PC-9 (cell line): ENCODE measurements at regions not wholly inside any gene's neighbourhood (a gene's known extent, or its start where the extent isn't known, plus 50 kb on each side); places are given as distances from the start of the nearest gene placed in this dataset.

ENCODE experiments used
- CTCF ChIP-seq: fragments of 200-600 bp; sonication (generic); conservative IDR thresholded peaks from 2 replicates; pipeline ENCODE4 v1.6.1; 2017; ENCODE audit warnings: mixed run types, antibody characterized with exemption, mild to moderate bottlenecking, moderate library complexity
- EZH2 ChIP-seq: fragments of 200-600 bp; sonication (generic); IDR thresholded peaks from 2 replicates; pipeline ENCODE4 v1.8.0; 2017; ENCODE audit warnings: antibody characterized with exemption, low read depth

DNA sequence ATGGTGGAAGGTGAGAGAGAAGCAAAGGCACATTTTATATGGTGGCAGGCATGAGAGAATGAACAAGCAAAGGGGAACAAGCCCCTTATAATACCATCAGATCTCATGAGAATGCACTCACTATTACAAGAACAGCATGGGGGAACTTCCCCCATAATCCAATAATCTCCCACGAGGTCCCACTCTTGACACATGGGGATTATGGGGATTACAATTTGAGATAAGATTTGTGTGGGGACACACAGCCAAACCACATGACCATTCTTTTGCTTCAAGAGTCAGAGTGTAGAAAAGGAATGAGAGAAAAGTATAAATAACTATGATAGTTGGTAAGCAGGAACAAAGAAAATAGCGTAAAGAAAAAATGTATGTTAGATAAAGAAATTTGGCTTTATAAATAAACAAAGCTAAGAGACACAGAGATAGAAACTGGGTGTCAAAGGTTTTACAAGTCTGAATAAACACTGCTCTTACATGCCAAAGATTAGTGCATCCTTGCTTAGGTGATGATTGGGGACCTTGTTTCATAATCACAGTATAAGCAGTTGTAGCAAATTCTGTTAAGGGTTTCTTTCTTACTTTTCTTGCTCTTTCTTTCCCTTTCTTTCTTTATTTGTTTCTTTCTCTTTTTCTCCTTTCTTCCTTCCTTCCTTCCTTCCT is 91.9 kb upstream of the PAPPA start:
- TF ChIP-seq CTCF (no peak), EZH2 (no peak)
